B cell (primary cell): ENCODE measurements at regions not wholly inside any gene's neighbourhood (a gene's known extent, or its start where the extent isn't known, plus 50 kb on each side); places are given as distances from the start of the nearest gene placed in this dataset.

Source experiments
- ATAC-seq: fragments of 200-7000 bp; cut with Tn5 transposase; one replicate; pipeline ENCODE4 v1.10.0; 2021; ENCODE audit warnings: low read depth, mild to moderate bottlenecking, moderate number of reproducible peaks, moderate library complexity
- CTCF ChIA-PET: fragments of 350-600 bp; sonication (Branson Sonifier 250); formaldehyde crosslinking; loops from one replicate; lab custom pipeline; 2021; ENCODE audit warnings: antibody characterized with exemption, inconsistent platforms; lab: Charles Lee
- POLR2A ChIA-PET: fragments of 350-600 bp; sonication (Branson Sonifier 250); formaldehyde crosslinking; loops from one replicate; lab custom pipeline; 2021; ENCODE audit warnings: antibody characterized with exemption; lab: Charles Lee
- DNase-seq: peaks from one replicate; pipeline ENCODE4 v3.0.0; 2013
- H2AFZ ChIP-seq: 2 replicates; pipeline ENCODE4 v1.6.1; 2012; ENCODE audit warnings: mild to moderate bottlenecking, low read depth, low read length; ENCODE audit not compliant: insufficient read depth, poor library complexity, severe bottlenecking
- H3K27ac ChIP-seq, 2 donors: 1 replicate in 1 of 2; 2 replicates in 1 of 2; pipeline ENCODE4 v1.5.1; 2012 to 2013; ENCODE audit warnings: low read length in 2 of 2, mild to moderate bottlenecking in 2 of 2, moderate library complexity in 1 of 2
- H3K27me3 ChIP-seq, 4 experiments: fragments of 200-600 bp in 1 of 4; sonication (generic) in 1 of 4; replicated peaks in 1 of 4; 1 replicate in 2 of 4; 2 replicates in 2 of 4; pipeline versions ENCODE4 v1.6.1 to v1.7.0; 2013 to 2016; ENCODE audit warnings: low read length in 3 of 4, mild to moderate bottlenecking in 2 of 4, mixed read lengths in 1 of 4, moderate library complexity in 1 of 4; ENCODE audit not compliant: insufficient read depth in 4 of 4, control insufficient read depth in 3 of 4; ENCODE audit errors: control extremely low read depth in 1 of 4
- H3K36me3 ChIP-seq, 2 experiments: replicated peaks in 1 of 2; 1 replicate in 1 of 2; 2 replicates in 1 of 2; pipeline versions ENCODE4 v1.6.1 to v1.7.1; 2013; ENCODE audit warnings: low read length in 1 of 2; ENCODE audit not compliant: insufficient read depth in 2 of 2, control insufficient read depth in 1 of 2; ENCODE audit errors: control extremely low read depth in 1 of 2, extremely low read depth in 1 of 2
- H3K4me1 ChIP-seq, 2 donors: fragments of 200-600 bp in 1 of 2; sonication (generic) in 1 of 2; 1 replicate in 1 of 2; 2 replicates in 1 of 2; pipeline versions ENCODE4 v1.5.1 to v1.6.1; 2013 to 2017; ENCODE audit warnings: low read length in 2 of 2; ENCODE audit not compliant: control insufficient read depth in 2 of 2, insufficient read depth in 2 of 2
- H3K4me2 ChIP-seq: replicated peaks from 2 replicates; pipeline ENCODE3; 2012; ENCODE audit warnings: mild to moderate bottlenecking, low read depth, low read length; ENCODE audit not compliant: poor library complexity, severe bottlenecking
- H3K4me3 ChIP-seq, 5 experiments: fragments of 200-600 bp in 1 of 5; sonication (generic) in 1 of 5; 1 replicate in 3 of 5; 2 replicates in 2 of 5; pipeline versions ENCODE4 v1.5.1 to v1.7.0; 2011 to 2016; ENCODE audit warnings: low read length in 4 of 5, mild to moderate bottlenecking in 4 of 5, low read depth in 2 of 5, control low read depth in 1 of 5, moderate library complexity in 1 of 5; ENCODE audit not compliant: insufficient read depth in 1 of 5; ENCODE audit errors: control extremely low read depth in 1 of 5, extremely low read depth in 1 of 5
- H3K79me2 ChIP-seq: fragments of 200-600 bp; sonication (generic); one replicate; pipeline ENCODE4 v1.6.0; 2016; ENCODE audit warnings: low read length; ENCODE audit not compliant: control insufficient read depth, insufficient read depth
- H3K9ac ChIP-seq: fragments of 200-600 bp; sonication (generic); 2 replicates; pipeline ENCODE4 v1.6.1; 2017; ENCODE audit warnings: mild to moderate bottlenecking, low read length, moderate library complexity
- H3K9me3 ChIP-seq, 3 donors: one replicate each; pipeline versions ENCODE4 v1.6.1 to v1.7.1; 2013; ENCODE audit warnings: low read length in 2 of 3; ENCODE audit not compliant: control insufficient read depth in 2 of 3, insufficient read depth in 1 of 3; ENCODE audit errors: control extremely low read depth in 1 of 3
- H4K20me1 ChIP-seq: 2 replicates; pipeline ENCODE4 v1.6.0; 2012; ENCODE audit warnings: mild to moderate bottlenecking, low read length; ENCODE audit not compliant: insufficient read depth, control insufficient read depth, poor library complexity, severe bottlenecking
- H3K27ac Mint-ChIP-seq: one replicate; pipeline ENCODE4 v1.8.0; 2021; ENCODE audit warnings: mixed read lengths
- H3K27me3 Mint-ChIP-seq: one replicate; pipeline ENCODE4 v1.8.0; 2021; ENCODE audit warnings: mixed read lengths
- H3K4me1 Mint-ChIP-seq: one replicate; pipeline ENCODE4 v1.8.0; 2021; ENCODE audit warnings: mixed read lengths
- H3K4me3 Mint-ChIP-seq: one replicate; pipeline ENCODE4 v1.8.0; 2021; ENCODE audit warnings: mixed read lengths
- H3K9me3 Mint-ChIP-seq: one replicate; pipeline ENCODE4 v1.8.0; 2022; ENCODE audit warnings: mixed read lengths; ENCODE audit not compliant: insufficient read depth
- EZH2 ChIP-seq: IDR thresholded peaks from 2 replicates; pipeline ENCODE4 v1.6.1; 2012; ENCODE audit warnings: borderline replicate concordance, low read depth, mild to moderate bottlenecking, moderate library complexity, low read length; ENCODE audit not compliant: insufficient read depth, poor library complexity, severe bottlenecking
- WGBS: methylation state at CpG from one replicate; pipeline ENCODE4 v1.1.5; 2013; ENCODE audit warnings: missing lambda C conversion rate; ENCODE audit not compliant: insufficient coverage; 5-methylcytosine and 5-hydroxymethylcytosine counted together
- intact Hi-C: fragments of 100-400 bp; cut with micrococcal nuclease; formaldehyde crosslinking; loops from one replicate; pipeline ENCODE4 v1.10.0; 2022
- TF ChIP-seq, protein P1 (sequence below): fragments of 200-600 bp; IDR thresholded peaks from one replicate; pipeline ENCODE4 v1.8.0; 2022; ENCODE audit warnings: antibody characterized with exemption, mild to moderate bottlenecking

DNA sequence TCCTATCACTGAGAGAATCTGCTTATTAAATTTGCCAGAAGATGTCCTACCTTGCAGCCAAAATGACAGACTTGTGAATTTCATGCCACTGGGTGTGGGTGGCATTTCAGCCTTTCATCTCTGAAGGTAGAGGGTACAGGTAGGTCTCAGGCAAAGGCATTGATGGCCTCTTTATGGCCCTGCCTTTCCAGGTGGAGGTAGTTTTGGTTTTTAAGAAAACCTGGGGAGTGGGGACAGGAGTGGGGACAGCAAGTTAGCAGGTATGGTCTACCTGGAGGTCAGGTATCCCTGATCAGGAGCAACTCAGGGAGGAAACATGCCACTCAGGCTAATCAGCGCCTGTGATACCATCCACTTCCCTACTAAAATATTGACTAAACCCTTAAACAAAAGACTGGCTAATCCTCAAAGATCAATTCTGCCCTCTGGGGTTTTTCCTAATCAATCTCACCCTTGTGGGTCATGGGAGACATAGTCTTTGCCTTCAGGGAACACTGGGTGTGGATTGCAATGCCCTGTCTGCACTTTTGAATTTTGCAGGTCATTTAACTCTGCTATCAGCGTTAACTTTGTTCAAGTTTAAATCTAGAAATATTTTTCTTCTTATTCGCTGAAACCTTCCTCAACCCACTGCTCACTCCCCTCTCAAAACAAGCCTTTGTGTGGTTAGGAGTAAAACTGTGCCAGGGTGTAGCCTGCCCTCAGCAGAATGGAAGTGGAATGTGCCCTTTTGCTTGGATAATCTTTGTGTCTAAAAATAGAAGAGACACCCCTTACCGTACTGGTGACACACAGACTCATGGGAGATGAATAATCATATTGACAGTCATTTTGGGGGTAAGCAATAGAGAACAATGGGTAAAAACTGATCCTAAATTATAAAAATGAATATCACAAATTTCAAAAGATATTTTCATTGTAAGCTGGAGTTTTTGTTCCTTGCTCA lies 233.7 kb downstream of the COG6 start:
- POLR2A ChIA-PET = no interaction called here
- intact Hi-C loops = no loop called here
- no peak overlapping the region for H3K9ac ChIP-seq
- H3K27me3 ChIP-seq = no peaks in the 10 kb centered on the region
- DNase-seq (no peak), ATAC-seq (no peak)
- H3K4me3 ChIP-seq = no peak overlapping the region
- no peaks in the 10 kb centered on the region for H3K36me3 ChIP-seq
- CTCF ChIA-PET = no interaction called here
- H3K4me1 Mint-ChIP-seq = no peaks in the 10 kb centered on the region
- no peak overlapping the region for H3K4me2 ChIP-seq
- no peak overlapping the region for H3K27ac Mint-ChIP-seq
- no peaks in the 10 kb centered on the region for H4K20me1 ChIP-seq
- H3K4me1 ChIP-seq = no peaks in the 10 kb centered on the region
- peaks cover 7% of the 10 kb centered on the region for H3K9me3 Mint-ChIP-seq
- 86% methylated on average over 1 of the region's 4 CpGs for WGBS
- no peak overlapping the region for H3K27ac ChIP-seq
- H2AFZ ChIP-seq = no peak overlapping the region
- TF ChIP-seq, protein P1, sequence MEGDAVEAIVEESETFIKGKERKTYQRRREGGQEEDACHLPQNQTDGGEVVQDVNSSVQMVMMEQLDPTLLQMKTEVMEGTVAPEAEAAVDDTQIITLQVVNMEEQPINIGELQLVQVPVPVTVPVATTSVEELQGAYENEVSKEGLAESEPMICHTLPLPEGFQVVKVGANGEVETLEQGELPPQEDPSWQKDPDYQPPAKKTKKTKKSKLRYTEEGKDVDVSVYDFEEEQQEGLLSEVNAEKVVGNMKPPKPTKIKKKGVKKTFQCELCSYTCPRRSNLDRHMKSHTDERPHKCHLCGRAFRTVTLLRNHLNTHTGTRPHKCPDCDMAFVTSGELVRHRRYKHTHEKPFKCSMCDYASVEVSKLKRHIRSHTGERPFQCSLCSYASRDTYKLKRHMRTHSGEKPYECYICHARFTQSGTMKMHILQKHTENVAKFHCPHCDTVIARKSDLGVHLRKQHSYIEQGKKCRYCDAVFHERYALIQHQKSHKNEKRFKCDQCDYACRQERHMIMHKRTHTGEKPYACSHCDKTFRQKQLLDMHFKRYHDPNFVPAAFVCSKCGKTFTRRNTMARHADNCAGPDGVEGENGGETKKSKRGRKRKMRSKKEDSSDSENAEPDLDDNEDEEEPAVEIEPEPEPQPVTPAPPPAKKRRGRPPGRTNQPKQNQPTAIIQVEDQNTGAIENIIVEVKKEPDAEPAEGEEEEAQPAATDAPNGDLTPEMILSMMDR = no peak
- TF ChIP-seq EZH2 = no peak
- no peaks in the 10 kb centered on the region for H3K79me2 ChIP-seq
- peaks cover 0 to 12% (median 3%) of the 10 kb centered on the region in 3 donors for H3K9me3 ChIP-seq
- H3K27me3 Mint-ChIP-seq = peaks cover 22% of the 10 kb centered on the region
- no peak overlapping the region for H3K4me3 Mint-ChIP-seq

DNA sequence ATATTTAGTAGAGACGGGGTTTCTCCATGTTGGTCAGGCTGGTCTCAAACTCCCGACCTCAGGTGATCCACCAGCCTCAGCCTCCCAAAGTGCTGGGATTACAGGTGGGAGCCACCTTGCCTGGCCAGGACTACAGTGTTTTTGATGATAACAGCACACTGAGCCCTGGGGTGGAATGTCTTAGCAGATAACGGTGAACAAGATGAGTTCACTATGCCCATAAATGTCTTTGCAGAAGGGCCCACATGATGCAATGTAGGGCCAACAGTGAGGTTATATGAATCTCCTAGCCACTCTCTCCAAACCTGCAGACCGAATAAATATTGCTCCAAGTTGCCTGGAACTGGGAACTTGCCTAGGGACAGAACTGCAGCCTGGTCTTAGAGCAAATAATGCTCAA lies 235.1 kb downstream of the COG6 start:
- H3K4me1 Mint-ChIP-seq = no peaks in the 10 kb centered on the region
- H3K4me3 Mint-ChIP-seq = no peak overlapping the region
- Histone ChIP-seq H3K9me3 (no peaks in the 10 kb centered on the region), H3K4me1 (no peaks in the 10 kb centered on the region), H3K4me2 (no peak overlapping the region), H3K9ac (no peak overlapping the region), H2AFZ (no peak overlapping the region), H3K27ac (no peak overlapping the region), H3K4me3 (no peak overlapping the region), H3K79me2 (no peaks in the 10 kb centered on the region), H3K36me3 (no peaks in the 10 kb centered on the region), H3K27me3 (no peaks in the 10 kb centered on the region), H4K20me1 (no peaks in the 10 kb centered on the region)
- H3K27ac Mint-ChIP-seq = no peak overlapping the region
- H3K9me3 Mint-ChIP-seq = peaks cover under 1% of the 10 kb centered on the region
- 86% methylated on average over 4 of the region's 4 CpGs for WGBS
- intact Hi-C loops = no loop called here
- ATAC-seq (no peak), DNase-seq (no peak)
- H3K27me3 Mint-ChIP-seq = peaks cover 22% of the 10 kb centered on the region
- POLR2A ChIA-PET = no interaction called here
- no peak for TF ChIP-seq EZH2
- TF ChIP-seq, protein P1 = no peak
- CTCF ChIA-PET = no interaction called here
